HFF-Myc (cell line): ENCODE measurements at regions not wholly inside any gene's neighbourhood (a gene's known extent, or its start where the extent isn't known, plus 50 kb on each side); places are given as distances from the start of the nearest gene placed in this dataset.

ENCODE experiments used
- DNase-seq: peaks from one replicate; pipeline ENCODE4 v3.0.0-alpha.2; 2011; ENCODE audit warnings: low read depth; ENCODE audit errors: extremely low read depth
- H3K4me3 ChIP-seq: replicated peaks from 2 replicates; pipeline ENCODE4 v1.5.1; 2011; ENCODE audit warnings: low read depth, mild to moderate bottlenecking, control low read depth, low read length
- CTCF ChIP-seq: IDR thresholded peaks from 2 replicates; pipeline ENCODE4 v1.5.1; 2012; ENCODE audit warnings: mild to moderate bottlenecking, low read depth, low read length, control low read depth; ENCODE audit errors: missing control alignments

- TF ChIP-seq CTCF, result no peak
- no peak overlapping the region for H3K4me3 ChIP-seq
- DNase-seq, result no peak
Measured at GRCh38 chr5:175591293-175591692, 66.6 kb upstream of the HRH2 start.

GRCh38 chr5:175593794-175594193 is 64.1 kb upstream of the HRH2 start:
- no peak overlapping the region for H3K4me3 ChIP-seq
- DNase-seq, result no peak
- TF ChIP-seq CTCF, result no peak

GRCh38 chr5:175595905-175596304 is 62.0 kb upstream of the HRH2 start:
- no peak overlapping the region for H3K4me3 ChIP-seq
- no peak for TF ChIP-seq CTCF
- DNase-seq, result no peak

GRCh38 chr5:175596761-175597189 is 61.1 kb upstream of the HRH2 start:
- DNase-seq, result no peak
- no peak overlapping the region for H3K4me3 ChIP-seq
- TF ChIP-seq CTCF, result no peak

GRCh38 chr5:175597718-175598117 is 60.2 kb upstream of the HRH2 start:
- no peak overlapping the region for H3K4me3 ChIP-seq
- no peak for DNase-seq
- no peak for TF ChIP-seq CTCF

- DNase-seq, result no peak
- H3K4me3 ChIP-seq, result no peak overlapping the region
- no peak for TF ChIP-seq CTCF
Measured at GRCh38 chr5:175598774-175599173, 59.1 kb upstream of the HRH2 start.

- TF ChIP-seq CTCF, result no peak
- no peak overlapping the region for H3K4me3 ChIP-seq
- no peak for DNase-seq
Measured at GRCh38 chr5:175599210-175599609, 58.7 kb upstream of the HRH2 start.
